Activated naive CD4-positive, alpha-beta T cell treated with Interleukin-2 at 50 U/mL for 16 hours (primary cell): ENCODE measurements at regions not wholly inside any gene's neighbourhood (a gene's known extent, or its start where the extent isn't known, plus 50 kb on each side); places are given as distances from the start of the nearest gene placed in this dataset.
"Not testable (repeated sequence)": the region's sequence is repeated elsewhere in the genome, so short reads cannot be mapped to it uniquely, and the experiment has no call there.

ENCODE experiments used
- DNase-seq: peaks from one replicate; pipeline ENCODE4 v3.0.0-alpha.2; 2020

GRCh38 chr4:138891631-138892031, 124.0 kb upstream of the NOCT start:
- DNase-seq = no peak

DNA sequence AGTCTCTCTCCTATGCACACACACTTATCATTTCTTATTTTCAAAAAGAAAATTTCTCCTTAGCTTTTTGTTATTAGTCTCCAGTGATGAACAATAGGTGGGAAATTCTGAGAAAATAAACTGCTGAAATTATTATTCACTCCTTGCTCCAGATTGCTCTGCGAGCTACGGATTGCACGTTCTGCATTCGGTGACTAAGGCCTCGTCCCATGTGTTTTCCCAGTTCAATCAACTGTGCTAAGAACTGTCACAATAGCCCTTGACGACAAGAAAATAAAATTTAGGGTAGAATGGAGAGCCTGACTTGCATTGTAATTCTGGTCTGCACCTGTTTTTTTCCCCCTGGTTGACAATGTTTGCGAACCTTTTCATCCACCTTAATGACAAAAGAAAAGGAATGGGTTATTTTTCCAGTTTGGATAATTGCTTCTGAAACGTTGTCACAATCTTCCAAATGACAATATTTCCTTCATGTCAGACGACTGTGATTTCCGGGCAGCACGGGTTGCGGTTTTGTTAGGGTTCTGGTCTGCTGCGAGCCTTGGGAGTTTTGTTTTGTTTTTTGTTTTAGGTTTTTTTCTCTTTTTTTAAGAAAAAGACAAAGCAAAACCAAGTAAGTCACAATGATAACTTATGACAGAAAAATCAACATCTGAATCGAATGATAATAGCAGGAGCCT, 124.5 kb upstream of the NOCT start:
- DNase-seq = no peak

- DNase-seq = no peak
Observed at GRCh38 chr4:138889216-138889615, 126.4 kb upstream of the NOCT start.

GRCh38 chr4:138887741-138888140, 127.8 kb upstream of the NOCT start:
- no peak for DNase-seq

DNA sequence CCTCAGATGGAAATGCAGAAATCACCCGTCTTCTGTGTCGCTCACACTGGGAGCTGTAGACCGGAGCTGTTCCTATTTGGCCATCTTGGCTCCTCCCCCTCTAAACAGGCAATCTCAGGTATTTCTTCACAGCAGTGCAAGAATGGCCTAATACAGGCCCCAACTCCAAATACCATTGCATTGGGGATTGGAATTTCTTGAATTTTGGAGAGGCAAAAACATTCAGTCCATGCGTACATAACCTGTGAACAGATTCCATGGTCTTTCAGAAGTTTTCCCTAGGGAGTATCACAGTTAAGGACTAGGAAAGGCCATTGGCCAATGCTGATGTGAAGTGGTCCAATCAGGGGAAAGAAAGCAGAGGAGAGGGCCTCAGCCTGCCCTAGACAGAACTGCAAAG, 128.2 kb upstream of the NOCT start:
- no peak for DNase-seq

DNA sequence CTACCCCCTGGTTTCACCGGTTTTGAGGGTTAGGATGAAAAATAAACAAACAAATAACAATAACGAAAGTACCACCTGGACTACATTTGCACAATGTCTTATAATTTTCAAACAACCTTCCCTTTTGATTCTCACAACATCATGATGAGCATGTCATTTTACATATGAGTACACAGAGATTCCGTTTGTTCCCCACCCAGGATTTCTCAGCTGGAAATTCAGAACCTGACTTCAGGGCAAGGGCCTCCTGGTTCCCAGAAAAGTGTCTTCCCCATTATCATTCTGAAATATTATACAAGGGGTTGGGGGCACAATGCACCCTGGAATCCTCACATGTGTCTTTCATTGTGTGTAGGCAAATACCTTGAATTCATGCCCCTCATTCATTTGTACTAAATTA, 135.8 kb upstream of the NOCT start:
- DNase-seq = no peak

DNA sequence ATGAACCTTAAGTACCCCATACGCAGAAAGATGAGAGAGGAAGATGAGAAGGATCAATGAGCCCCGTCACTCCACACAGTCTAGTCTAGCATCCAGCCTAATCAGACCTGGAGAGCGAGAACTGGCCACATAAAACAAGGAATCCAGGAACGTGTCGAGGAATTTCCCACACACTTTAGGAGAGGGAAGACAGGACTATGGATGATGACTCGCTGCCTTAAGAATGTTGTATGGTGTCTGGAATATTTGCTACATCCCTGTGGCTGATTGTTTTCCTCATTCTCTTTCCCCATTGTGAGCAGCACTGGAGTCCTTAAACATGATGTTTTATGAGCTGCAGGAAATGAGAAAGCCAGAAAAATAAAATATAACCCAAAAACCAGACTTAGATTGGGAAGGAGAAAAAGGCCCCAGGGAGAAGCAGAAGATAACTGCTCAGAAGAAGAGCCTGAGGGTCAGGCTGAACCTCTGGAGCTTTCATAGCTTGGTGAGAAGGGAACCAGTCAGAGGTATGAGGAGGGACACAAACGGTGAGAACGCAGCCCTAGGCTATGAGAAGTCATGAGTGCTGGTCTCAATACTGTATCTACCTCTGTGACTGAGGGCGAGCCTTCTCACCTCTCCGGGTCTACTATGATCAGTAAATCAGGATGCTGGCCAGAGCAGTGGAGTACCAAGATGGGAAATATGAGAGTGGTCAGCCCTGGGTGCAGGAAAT, 139.5 kb upstream of the NOCT start:
- DNase-seq = no peak

DNA sequence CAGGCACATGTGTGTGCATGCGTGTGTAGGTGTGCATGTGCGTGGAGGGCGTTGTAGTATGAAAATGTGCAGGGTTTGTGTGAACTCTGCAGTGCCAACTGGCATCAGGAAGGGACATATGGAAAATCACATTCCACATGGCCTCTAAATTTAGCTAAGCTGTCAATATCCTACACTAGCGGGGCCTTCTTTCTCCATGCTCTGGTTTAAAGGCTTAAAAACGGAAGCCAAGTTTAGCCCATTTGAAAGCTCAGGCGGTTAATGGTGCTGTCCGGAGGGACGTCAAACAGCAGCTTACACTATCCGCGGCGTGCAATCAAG, 144.1 kb upstream of the NOCT start:
- no peak for DNase-seq

DNA sequence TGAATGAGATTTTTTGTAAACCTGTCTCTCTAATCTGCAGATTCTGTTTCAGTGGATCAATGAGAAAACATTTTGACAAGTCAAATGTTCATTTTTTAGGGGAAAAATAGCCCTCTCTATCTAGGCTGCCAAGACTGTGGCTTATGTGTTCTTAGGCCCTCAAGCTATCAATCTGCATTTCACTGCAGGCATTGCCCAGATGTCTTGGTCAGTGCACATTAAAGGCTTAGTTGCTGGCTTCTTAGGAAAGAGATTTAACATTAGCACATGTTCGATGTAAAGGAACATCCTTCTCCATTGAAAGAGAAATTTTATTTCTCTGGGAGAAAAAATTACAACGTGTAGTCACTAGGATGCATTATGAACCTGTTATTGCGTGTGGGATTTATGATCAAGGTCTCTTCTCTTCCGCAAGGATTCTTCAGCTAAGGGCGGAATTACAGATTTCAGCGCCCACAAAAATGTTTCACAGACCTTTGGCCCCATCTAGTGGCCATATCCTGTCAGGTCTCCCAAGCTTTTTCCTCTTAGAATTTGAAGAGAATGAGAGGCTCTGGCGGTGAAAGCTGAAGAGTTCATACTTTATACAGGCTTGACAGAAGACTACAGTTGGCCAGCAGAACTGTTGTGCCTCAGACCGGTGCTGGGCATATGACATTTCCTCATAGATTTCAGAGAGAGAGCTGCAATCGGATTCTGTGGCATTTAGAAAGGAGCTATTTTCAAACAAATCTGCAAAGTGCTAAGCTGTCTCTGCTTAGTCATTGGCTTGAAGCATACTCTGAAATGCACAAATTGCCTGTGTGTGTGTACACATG, 144.6 kb upstream of the NOCT start:
- peak; percentile 30 for DNase-seq

DNA sequence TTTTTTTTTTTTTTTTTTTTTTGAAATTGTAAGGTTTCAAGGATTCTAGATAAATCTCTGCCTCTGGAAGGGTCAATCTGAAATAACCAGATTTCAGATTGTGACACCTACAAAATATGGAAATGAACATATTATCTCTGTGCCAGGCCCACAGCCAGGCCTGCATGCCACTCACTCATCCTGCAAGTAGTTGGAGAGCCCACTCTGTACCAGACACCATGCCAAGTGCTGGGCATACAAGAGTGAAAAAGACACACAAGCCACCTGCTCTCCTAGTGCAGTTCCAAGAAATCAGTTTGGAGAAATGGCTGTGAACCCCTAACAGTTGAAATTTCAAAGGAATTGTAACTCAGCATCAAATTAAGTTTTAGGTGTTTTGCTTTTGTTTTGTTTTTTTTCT, 145.9 kb upstream of the NOCT start:
- DNase-seq = no peak

GRCh38 chr4:138869165-138869564, 146.4 kb upstream of the NOCT start:
- DNase-seq = no peak

DNA sequence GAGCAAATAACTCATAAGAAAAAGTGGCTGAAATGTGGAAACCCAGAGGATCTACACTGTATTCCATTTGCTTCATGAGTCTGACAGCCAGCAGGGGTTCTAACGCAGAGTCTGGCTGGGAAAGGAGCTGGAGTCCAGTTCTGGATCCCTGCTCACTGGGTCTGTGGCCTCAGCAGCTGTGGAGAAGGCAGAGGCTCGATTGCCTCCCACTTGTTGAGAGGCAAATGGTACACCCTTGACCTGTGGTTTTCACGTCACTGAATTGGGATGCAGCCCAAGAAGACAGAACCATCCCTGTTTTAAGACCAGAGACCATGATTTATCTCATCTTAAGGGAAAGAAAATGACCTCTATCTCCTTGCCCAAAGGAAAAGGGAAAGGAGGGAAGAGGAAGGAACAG, 147.0 kb upstream of the NOCT start:
- no peak for DNase-seq

DNA sequence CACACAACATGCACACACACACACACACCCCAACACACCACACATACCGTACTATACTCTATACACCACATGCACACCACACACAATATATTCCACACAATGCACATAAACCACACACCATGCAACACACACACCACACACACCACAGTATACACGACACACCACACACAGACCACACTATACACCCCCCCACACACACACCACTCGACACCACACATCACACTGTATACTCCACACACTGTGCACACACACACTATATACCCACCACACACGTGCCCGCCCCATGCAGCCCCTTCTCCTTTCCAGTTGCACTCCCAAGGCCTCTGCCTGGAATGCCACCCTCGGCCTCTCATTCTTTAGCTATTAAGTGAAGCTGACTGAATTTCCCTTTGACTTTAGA, 148.2 kb upstream of the NOCT start:
- no peak for DNase-seq

- no peak for DNase-seq
Observed at GRCh38 chr4:138866314-138866713, 149.3 kb upstream of the NOCT start.

DNA sequence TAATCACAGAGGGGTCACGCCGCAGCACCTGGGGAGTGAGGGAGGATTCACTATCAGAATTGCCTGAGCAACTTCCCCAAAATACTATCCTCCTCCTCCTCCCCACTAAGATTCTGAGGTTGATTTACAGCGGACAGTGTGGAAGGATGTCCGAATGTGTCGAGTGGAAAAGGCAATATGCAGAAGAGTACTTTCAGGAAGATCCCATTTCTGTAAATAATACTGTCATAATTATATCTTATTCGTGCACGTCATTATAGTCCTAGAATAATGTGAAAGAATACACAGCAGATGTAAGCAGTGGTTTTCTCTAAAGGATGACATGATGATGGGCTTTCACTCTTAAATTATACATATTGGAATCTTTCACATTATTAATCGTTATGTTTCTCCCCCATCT, 149.8 kb upstream of the NOCT start:
- DNase-seq = no peak

GRCh38 chr4:138864961-138865720, 150.4 kb upstream of the NOCT start:
- no peak for DNase-seq

DNA sequence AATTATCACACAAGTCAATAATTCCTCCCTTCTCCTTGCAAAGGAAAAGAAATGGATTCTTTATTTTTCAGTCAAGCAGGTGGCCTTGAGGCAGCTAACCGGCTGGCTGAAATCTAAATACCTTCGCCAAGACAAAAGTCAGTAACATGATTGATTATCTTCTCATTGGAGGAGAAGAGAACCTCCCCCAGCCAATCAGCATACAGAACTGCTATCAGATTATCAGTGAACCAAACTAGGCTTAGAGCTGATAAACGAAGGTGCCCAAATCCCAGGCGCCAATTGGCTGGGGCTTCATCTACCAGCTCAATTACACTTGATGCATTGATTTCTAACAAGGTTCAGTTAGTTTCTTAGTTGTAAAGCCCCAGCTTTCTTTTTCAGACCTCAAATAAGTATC, 152.4 kb upstream of the NOCT start:
- no peak for DNase-seq

- DNase-seq = no peak
Observed at GRCh38 chr4:138861135-138861534, 154.4 kb upstream of the NOCT start.

GRCh38 chr4:138860357-138860756, 155.2 kb upstream of the NOCT start:
- DNase-seq = not testable (repeated sequence)

- DNase-seq = no peak
Observed at GRCh38 chr4:138859254-138859653, 156.3 kb upstream of the NOCT start.

DNA sequence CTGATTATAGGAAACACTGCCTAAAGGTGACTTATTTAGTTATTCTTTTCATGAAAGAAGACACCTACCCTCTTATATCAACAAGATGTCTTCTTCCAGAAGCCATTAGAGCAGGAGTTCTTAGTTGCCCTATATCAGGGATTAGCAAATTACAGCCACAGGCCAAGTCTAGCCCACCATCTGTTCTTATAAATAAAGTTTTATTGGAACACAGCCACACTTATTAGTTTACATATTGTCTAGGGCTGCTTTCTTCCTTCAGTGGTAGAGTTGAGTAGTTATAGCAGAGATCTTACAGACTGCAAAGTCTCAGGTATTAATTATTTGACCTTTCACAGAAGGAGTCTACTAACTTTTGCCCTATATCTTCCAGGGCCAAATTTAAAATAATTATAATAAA, 157.2 kb upstream of the NOCT start:
- no peak for DNase-seq

DNA sequence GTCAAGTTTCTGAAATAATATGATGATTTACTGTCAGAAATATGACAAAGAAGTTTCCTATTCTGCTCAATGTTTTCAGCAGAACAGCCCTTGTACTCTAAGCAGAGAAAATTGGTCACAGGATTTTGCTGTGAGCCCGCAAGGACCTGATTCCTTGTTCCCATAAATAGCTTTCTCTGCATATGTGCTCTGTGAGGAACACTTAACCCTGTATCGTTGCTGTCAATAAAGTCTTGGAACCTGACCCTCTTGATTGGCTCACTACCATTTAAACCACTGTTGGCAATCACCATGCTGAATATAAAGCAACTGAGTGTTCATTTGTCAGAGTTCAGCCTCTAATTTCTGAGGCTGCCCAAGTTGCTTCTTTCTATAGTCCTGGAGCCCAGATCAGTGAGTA, 158.2 kb upstream of the NOCT start:
- DNase-seq = no peak

DNA sequence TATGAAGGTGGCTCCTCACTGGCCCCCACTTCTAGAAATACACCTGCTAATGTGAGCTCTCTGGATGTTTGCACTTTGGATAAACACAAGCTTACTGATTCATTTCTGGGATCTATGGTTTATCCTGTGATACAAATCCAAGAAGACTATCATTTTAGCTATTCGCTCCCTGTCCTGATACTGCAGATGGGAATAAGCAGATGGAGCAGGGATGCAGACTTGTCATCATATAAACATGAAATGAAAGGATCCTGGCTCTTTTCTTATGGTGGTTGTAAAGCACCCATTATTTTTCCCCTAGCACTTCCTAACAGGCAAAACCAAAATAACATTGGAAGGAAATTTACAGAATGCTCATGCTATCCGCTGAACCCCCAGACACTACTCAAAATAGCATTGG, 162.9 kb upstream of the NOCT start:
- no peak for DNase-seq
